Suprapubic skin (tissue), 4 donors: ENCODE measurements at regions not wholly inside any gene's neighbourhood (a gene's known extent, or its start where the extent isn't known, plus 50 kb on each side); places are given as distances from the start of the nearest gene placed in this dataset.

Experiments
- DNase-seq, 2 donors: peaks; one replicate each; pipeline ENCODE4 v3.0.0-alpha.2; 2019; ENCODE audit warnings: low spot score in 2 of 2
- H3K27ac ChIP-seq: fragments of 200-600 bp; sonication (generic); one replicate; pipeline ENCODE4 v1.5.1; 2019
- H3K27me3 ChIP-seq: fragments of 200-600 bp; sonication (generic); one replicate; pipeline ENCODE4 v1.5.1; 2019
- H3K36me3 ChIP-seq: fragments of 200-600 bp; sonication (generic); one replicate; pipeline ENCODE4 v1.5.1; 2019
- H3K4me1 ChIP-seq: fragments of 200-600 bp; sonication (generic); one replicate; pipeline ENCODE4 v1.5.1; 2019
- H3K4me3 ChIP-seq: fragments of 200-600 bp; sonication (generic); one replicate; pipeline ENCODE4 v1.5.1; 2019; ENCODE audit warnings: mild to moderate bottlenecking
- H3K9me3 ChIP-seq: fragments of 200-600 bp; sonication (generic); one replicate; pipeline ENCODE4 v1.5.1; 2019
- CTCF ChIP-seq, 2 donors: fragments of 200-600 bp in 1 of 2; fragments of 450-650 bp in 1 of 2; sonication (generic) in 1 of 2; IDR thresholded peaks; one replicate each; pipeline ENCODE4 v1.5.1; 2016 to 2019; ENCODE audit warnings: antibody characterized with exemption in 2 of 2, mild to moderate bottlenecking in 1 of 2, moderate library complexity in 1 of 2
- EP300 ChIP-seq: sonication (generic); formaldehyde crosslinking; IDR thresholded peaks from one replicate; pipeline ENCODE4 v1.6.1; 2017; ENCODE audit warnings: antibody characterized with exemption
- POLR2A ChIP-seq, 2 donors: fragments of 450-650 bp; IDR thresholded peaks; one replicate each; pipeline ENCODE4 v1.6.1; 2017; ENCODE audit warnings: antibody characterized with exemption in 2 of 2, mild to moderate bottlenecking in 2 of 2, moderate library complexity in 2 of 2
- POLR2AphosphoS5 ChIP-seq, 3 donors: sonication (generic); formaldehyde crosslinking; IDR thresholded peaks; one replicate each; pipeline ENCODE4 v1.6.1; 2017; ENCODE audit warnings: antibody characterized with exemption in 3 of 3
- WGBS: methylation state at CpG from one replicate; pipeline ENCODE4 v1.1.5; 2018; 5-methylcytosine and 5-hydroxymethylcytosine counted together

- Histone ChIP-seq H3K4me3 (no peak overlapping the region), H3K4me1 (peaks cover 11% of the 10 kb centered on the region), H3K36me3 (no peaks in the 10 kb centered on the region), H3K27ac (no peak overlapping the region), H3K9me3 (no peaks in the 10 kb centered on the region), H3K27me3 (no peaks in the 10 kb centered on the region)
- WGBS, result 48% methylated on average over 3 of the region's 3 CpGs
- TF ChIP-seq CTCF (IDR thresholded peaks at IDR 0.05) (no peak), EP300 (no peak), POLR2A (IDR thresholded peaks at IDR 0.05) (no peak), POLR2AphosphoS5 (IDR thresholded peaks at IDR 0.05) (no peak)
- DNase-seq, result no peak
These were observed 354.0 kb upstream of the KITLG start for GRCh38 chr12:88934163-88934747.

DNA sequence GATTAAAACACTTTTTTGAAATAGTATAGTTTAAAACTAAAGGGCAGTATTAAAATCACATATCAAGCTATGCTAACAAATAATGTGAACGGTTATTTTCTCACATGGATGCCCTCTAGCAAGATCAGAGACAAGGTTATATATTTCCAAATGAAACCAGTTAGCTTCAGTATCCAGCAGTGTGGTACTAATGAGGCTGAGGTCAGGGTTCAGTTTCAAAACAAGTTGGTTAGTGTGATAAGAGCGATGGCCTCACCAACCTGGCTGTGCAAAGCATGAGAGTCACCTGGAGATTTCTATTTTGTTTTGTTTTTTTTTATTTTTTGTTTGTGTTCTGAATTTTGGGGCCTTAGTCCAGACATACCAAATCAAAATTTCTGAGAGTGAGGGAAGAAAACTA lies 352.2 kb upstream of the KITLG start:
- no peak for TF ChIP-seq CTCF (IDR thresholded peaks at IDR 0.05)
- TF ChIP-seq POLR2A (IDR thresholded peaks at IDR 0.05), result no peak
- TF ChIP-seq POLR2AphosphoS5 (IDR thresholded peaks at IDR 0.05), result no peak
- TF ChIP-seq EP300, result no peak
- no peaks in the 10 kb centered on the region for H3K27me3 ChIP-seq
- 77% methylated on average over 2 of the region's 2 CpGs for WGBS
- H3K36me3 ChIP-seq, result no peaks in the 10 kb centered on the region
- no peak overlapping the region for H3K4me3 ChIP-seq
- no peaks in the 10 kb centered on the region for H3K9me3 ChIP-seq
- DNase-seq, result no peak
- H3K27ac ChIP-seq, result no peak overlapping the region
- peaks cover 11% of the 10 kb centered on the region for H3K4me1 ChIP-seq

DNA sequence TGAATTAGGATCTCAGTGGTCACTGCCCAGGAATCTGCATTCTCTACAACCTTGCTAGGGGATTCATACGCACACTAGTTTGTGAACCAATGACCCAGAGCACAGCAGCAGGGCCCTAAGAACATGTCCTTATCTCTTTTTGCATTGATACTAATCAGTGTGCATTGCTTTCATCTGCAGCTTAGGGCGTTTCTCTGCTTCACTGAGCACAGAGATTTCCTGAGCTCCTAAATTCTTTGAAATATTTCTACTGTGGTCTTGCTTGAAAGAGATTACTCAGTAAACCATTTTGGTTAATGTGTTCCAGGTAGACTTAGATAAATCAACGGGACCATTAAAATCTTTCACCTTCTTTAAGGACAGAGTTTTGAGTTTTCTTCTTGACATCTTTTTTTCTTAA lies 351.3 kb upstream of the KITLG start:
- H3K9me3 ChIP-seq, result no peaks in the 10 kb centered on the region
- no peaks in the 10 kb centered on the region for H3K27me3 ChIP-seq
- H3K4me1 ChIP-seq, result peaks cover 11% of the 10 kb centered on the region
- no peak overlapping the region for H3K4me3 ChIP-seq
- TF ChIP-seq EP300, result no peak
- no peak for TF ChIP-seq CTCF (IDR thresholded peaks at IDR 0.05)
- no peak for TF ChIP-seq POLR2AphosphoS5 (IDR thresholded peaks at IDR 0.05)
- TF ChIP-seq POLR2A (IDR thresholded peaks at IDR 0.05), result no peak
- no peak overlapping the region for H3K27ac ChIP-seq
- no peaks in the 10 kb centered on the region for H3K36me3 ChIP-seq
- no peak for DNase-seq
- 53% methylated on average over 3 of the region's 3 CpGs for WGBS

DNA sequence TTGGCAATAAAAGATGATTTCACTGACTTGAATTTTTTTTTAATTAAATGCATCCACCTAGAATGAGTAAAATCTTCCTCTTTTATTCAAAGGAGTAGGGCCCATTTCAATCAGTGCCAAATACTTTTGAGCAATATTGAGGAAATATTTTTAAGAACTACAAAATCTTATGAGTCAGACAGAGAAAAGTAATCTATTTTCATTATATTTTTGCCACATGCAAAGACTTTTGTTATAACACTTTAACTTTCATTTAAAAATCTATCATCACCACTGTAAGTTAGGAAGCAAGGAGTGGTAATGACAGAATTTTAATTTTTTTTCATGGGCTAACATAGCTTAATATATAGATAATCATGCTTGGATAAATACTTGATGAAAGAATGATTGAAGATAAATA lies 345.2 kb upstream of the KITLG start:
- no peak for DNase-seq
- Histone ChIP-seq H3K9me3 (no peaks in the 10 kb centered on the region), H3K27me3 (no peaks in the 10 kb centered on the region), H3K4me1 (peaks cover 24% of the 10 kb centered on the region), H3K4me3 (no peak overlapping the region), H3K36me3 (no peaks in the 10 kb centered on the region), H3K27ac (no peak overlapping the region)
- TF ChIP-seq POLR2AphosphoS5 (IDR thresholded peaks at IDR 0.05) (no peak), EP300 (no peak), CTCF (IDR thresholded peaks at IDR 0.05) (no peak), POLR2A (IDR thresholded peaks at IDR 0.05) (no peak)

GRCh38 chr12:88924162-88924561 lies 343.9 kb upstream of the KITLG start:
- TF ChIP-seq POLR2AphosphoS5 (IDR thresholded peaks at IDR 0.05) (no peak), EP300 (no peak), CTCF (IDR thresholded peaks at IDR 0.05) (no peak), POLR2A (IDR thresholded peaks at IDR 0.05) (no peak)
- Histone ChIP-seq H3K27me3 (no peaks in the 10 kb centered on the region), H3K4me1 (peaks cover 24% of the 10 kb centered on the region), H3K27ac (no peak overlapping the region), H3K36me3 (no peaks in the 10 kb centered on the region), H3K4me3 (no peak overlapping the region), H3K9me3 (no peaks in the 10 kb centered on the region)
- DNase-seq, result no peak
- WGBS, result 80% methylated on average over 4 of the region's 4 CpGs
